GM12873 (cell line): ENCODE measurements at regions not wholly inside any gene's neighbourhood (a gene's known extent, or its start where the extent isn't known, plus 50 kb on each side); places are given as distances from the start of the nearest gene placed in this dataset.

ENCODE experiments used
- CTCF ChIP-seq: IDR thresholded peaks from 2 replicates; pipeline ENCODE4 v1.5.1; 2012; ENCODE audit warnings: low read depth, mild to moderate bottlenecking, moderate library complexity, low read length, control low read depth; ENCODE audit not compliant: insufficient read depth; ENCODE audit errors: missing control alignments

- TF ChIP-seq CTCF: no peak
Observed at GRCh38 chr13:76300688-76301087, 585.5 kb downstream of the KCTD12 start.

GRCh38 chr13:76297331-76297730 is 588.9 kb downstream of the KCTD12 start:
- no peak for TF ChIP-seq CTCF

GRCh38 chr13:76296751-76297150 is 589.5 kb downstream of the KCTD12 start:
- TF ChIP-seq CTCF: no peak

GRCh38 chr13:76293751-76294150 is 592.5 kb downstream of the KCTD12 start:
- no peak for TF ChIP-seq CTCF

- no peak for TF ChIP-seq CTCF
Observed at GRCh38 chr13:76293346-76293745, 592.9 kb downstream of the KCTD12 start.

GRCh38 chr13:76292726-76293125 is 593.5 kb downstream of the KCTD12 start:
- TF ChIP-seq CTCF: no peak

GRCh38 chr13:76292031-76292430 is 594.2 kb downstream of the KCTD12 start:
- TF ChIP-seq CTCF: no peak
